BLaER1 treated with 17β-estradiol and CSF1 and Interleukin-3, amounts not matched to agents 10 nM and 100 nM (cell line): ENCODE measurements at regions not wholly inside any gene's neighbourhood (a gene's known extent, or its start where the extent isn't known, plus 50 kb on each side); places are given as distances from the start of the nearest gene placed in this dataset.
"Not testable (repeated sequence)": the region's sequence is repeated elsewhere in the genome, so short reads cannot be mapped to it uniquely, and the experiment has no call there.

ENCODE experiments used
- H3K27ac ChIP-seq, 11 experiments: shearing (Covaris generic); formaldehyde crosslinking; 2 replicates each; pipeline ENCODE4 v1.8.1; 2022
- H3K27me3 ChIP-seq, 11 experiments: shearing (Covaris generic); formaldehyde crosslinking; 2 replicates each; pipeline ENCODE4 v1.8.1; 2022
- H3K36me3 ChIP-seq, 11 experiments: shearing (Covaris generic); formaldehyde crosslinking; 2 replicates each; pipeline ENCODE4 v1.8.1; 2022
- H3K4me1 ChIP-seq, 10 experiments: shearing (Covaris generic); formaldehyde crosslinking; 2 replicates each; pipeline ENCODE4 v1.8.1; 2022
- H3K4me2 ChIP-seq, 11 experiments: shearing (Covaris generic); formaldehyde crosslinking; 2 replicates each; pipeline ENCODE4 v1.8.1; 2022
- H3K4me3 ChIP-seq, 10 experiments: shearing (Covaris generic); formaldehyde crosslinking; 2 replicates each; pipeline ENCODE4 v1.8.1; 2022
- H3K9ac ChIP-seq, 11 experiments: shearing (Covaris generic); formaldehyde crosslinking; 2 replicates each; pipeline ENCODE4 v1.8.1; 2022
- H3K9me3 ChIP-seq, 11 experiments: shearing (Covaris generic); formaldehyde crosslinking; replicated peaks in 1 of 11; 2 replicates each; pipeline ENCODE4 v1.8.1; 2022
- H4K20me1 ChIP-seq, 11 experiments: shearing (Covaris generic); formaldehyde crosslinking; 2 replicates each; pipeline ENCODE4 v1.8.1; 2022
- Cebpa-rat ChIP-seq, 11 experiments: shearing (Covaris generic); IDR thresholded peaks; 2 replicates each; pipeline ENCODE4 v1.8.1; 2022

DNA sequence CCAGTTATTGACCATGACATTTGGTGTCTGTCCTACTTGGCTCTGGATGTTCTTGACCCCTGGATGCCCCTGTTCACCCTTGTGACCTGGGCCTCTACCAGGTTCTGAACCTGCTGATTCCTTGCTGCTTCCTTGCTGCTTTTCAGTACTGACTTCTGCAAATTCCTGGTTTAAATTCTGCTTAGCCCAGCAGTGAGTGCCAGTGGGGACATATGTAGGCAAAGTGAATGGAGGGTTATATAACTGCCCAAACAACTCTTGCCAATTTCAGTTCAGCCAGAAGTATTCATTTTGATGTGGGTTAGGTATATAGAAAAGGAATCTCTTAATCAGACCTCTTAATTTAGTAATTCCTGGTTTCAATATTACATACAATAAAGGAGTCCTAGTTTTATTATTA, 220.6 kb downstream of the TAF11L14 start:
- TF ChIP-seq Cebpa-rat (IDR thresholded peaks at IDR 0.05): no peak
- H3K4me1 ChIP-seq: no peaks in the 10 kb centered on the region

DNA sequence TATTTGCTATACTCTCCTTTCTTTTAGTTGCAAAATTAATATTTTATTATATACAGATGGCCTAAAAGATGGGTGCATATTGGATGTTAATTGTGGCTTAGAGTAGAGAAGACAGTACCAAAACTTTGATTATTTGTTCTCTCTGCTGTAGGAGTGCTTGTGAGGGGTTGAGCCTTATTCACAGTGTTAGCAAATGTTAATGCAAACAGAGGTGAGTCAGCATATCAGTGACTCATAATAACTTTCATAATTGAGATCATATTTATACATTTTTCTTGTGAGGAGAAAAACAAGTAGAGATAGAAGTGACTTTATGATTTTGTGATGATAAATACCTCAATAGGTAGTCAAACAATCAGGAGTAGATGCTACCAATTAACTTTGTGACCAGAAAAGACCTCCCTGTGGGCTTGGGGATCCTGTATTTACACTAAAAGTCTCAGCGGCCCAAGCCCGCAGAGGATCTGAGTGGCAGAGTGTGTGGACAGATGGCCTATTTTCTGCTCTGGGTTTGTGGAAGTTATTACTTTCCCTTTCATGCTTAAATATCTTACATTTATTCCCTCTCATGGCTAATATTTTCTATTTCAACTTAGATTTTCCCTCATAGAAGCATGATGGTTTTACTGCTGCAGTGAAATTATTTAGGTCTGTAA, 226.5 kb downstream of the TAF11L14 start:
- H3K4me3 ChIP-seq: no peak overlapping the region
- H3K4me1 ChIP-seq: no peaks in the 10 kb centered on the region
- H3K27ac ChIP-seq: no peak overlapping the region
- H3K4me2 ChIP-seq: no peak overlapping the region
- no peaks in the 10 kb centered on the region for H4K20me1 ChIP-seq
- H3K9me3 ChIP-seq: peaks cover 5 to 21% (median 11%) of the 10 kb centered on the region in 11 experiments; a peak in 18 of 22 replicates
- TF ChIP-seq Cebpa-rat (IDR thresholded peaks at IDR 0.05): no peak
- H3K36me3 ChIP-seq: no peaks in the 10 kb centered on the region
- H3K27me3 ChIP-seq: no peaks in the 10 kb centered on the region
- H3K9ac ChIP-seq: no peak overlapping the region

More for the DNA sequence above, 220.6 kb downstream of the TAF11L14 start:
- no peak overlapping the region for H3K4me3 ChIP-seq
- no peak overlapping the region for H3K4me2 ChIP-seq
- H3K9me3 ChIP-seq: peaks cover 0 to 4% (median 0%) of the 10 kb centered on the region in 11 experiments; a peak in 1 of 22 replicates
- no peaks in the 10 kb centered on the region for H4K20me1 ChIP-seq
- H3K27me3 ChIP-seq: no peaks in the 10 kb centered on the region
- H3K36me3 ChIP-seq: no peaks in the 10 kb centered on the region
- no peak overlapping the region for H3K9ac ChIP-seq
- H3K27ac ChIP-seq: no peak overlapping the region

DNA sequence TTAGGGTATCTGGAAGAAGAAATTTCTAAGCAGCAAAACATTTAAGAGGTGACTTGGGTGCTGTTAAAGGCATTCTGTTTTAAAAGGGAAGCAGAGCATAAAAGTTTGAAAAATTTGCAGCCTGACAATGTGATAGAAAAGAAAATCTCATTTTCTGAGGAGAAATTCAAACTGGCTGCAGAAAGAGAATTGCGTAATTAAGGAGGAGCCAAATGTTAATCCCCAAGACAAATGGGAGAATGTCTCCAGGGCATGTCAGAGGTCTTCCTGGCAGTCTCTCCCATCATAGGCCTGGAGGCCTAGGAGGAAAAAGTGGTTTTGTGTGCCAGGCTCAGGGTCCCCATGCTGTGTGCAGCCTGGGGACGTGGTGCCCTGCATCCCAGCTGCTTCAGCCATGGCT, 230.6 kb downstream of the TAF11L14 start:
- H3K4me2 ChIP-seq, H4K20me1 ChIP-seq, H3K9ac ChIP-seq, H3K27ac ChIP-seq, H3K27me3 ChIP-seq, H3K4me1 ChIP-seq, H3K36me3 ChIP-seq, H3K4me3 ChIP-seq: not testable (repeated sequence)
- H3K9me3 ChIP-seq: peaks cover 12 to 33% (median 19%) of the 10 kb centered on the region in 11 experiments; a peak in 21 of 22 replicates
- peak in 2 of 11 experiments; percentile 36 to 70; a peak in 1 of 22 replicates for TF ChIP-seq Cebpa-rat (IDR thresholded peaks at IDR 0.05)

DNA sequence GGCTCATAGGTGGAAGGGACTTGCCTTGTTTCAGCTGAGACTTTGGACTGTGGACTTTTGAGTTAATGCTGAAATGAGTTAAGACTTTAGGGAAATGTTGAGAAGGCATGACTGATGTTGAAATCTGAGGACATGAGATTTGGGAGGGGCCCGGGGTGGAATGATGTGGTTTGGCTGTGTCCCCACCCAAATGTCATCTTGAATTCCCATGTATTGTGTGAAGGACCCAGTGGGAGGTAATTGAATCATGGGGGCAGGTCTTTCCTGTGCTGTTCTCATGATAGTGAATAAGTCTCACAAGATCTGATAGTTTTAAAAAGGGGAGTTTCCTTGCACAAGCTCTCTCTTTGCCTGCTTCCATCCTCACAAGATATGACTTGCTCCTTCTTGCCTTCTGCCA, 231.7 kb downstream of the TAF11L14 start:
- H3K27ac ChIP-seq, H3K4me2 ChIP-seq, H3K4me1 ChIP-seq, H4K20me1 ChIP-seq, H3K4me3 ChIP-seq, H3K27me3 ChIP-seq, H3K36me3 ChIP-seq, H3K9ac ChIP-seq: not testable (repeated sequence)
- peaks cover 16 to 42% (median 27%) of the 10 kb centered on the region in 11 experiments; a peak in 21 of 22 replicates for H3K9me3 ChIP-seq

DNA sequence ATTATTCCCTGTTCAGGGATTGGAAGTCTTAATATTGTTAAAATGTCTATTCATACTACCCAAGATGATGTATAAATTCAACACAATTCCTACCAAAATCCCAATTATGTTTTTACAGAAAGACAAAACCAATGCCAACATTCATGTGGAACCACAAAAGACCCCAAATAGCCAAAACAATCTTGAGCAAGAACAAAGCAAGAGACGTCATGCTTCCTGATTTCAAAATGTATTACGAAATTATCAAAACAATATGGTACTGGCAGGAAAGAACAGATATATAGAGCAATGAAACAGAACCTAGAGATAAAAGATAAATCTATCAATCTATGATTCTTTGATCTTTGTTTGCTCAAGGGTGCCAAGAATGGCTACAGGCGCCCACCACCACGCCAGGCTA, 237.9 kb downstream of the TAF11L14 start:
- Histone ChIP-seq H3K4me3 (no peak overlapping the region), H3K27ac (no peak overlapping the region), H3K4me1 (no peaks in the 10 kb centered on the region), H3K36me3 (no peaks in the 10 kb centered on the region), H3K27me3 (no peaks in the 10 kb centered on the region), H4K20me1 (no peaks in the 10 kb centered on the region), H3K4me2 (no peak overlapping the region), H3K9ac (no peak overlapping the region), H3K9me3 (peaks cover 10 to 22% (median 16%) of the 10 kb centered on the region in 11 experiments; a peak in 19 of 22 replicates)
- no peak for TF ChIP-seq Cebpa-rat (IDR thresholded peaks at IDR 0.05)

DNA sequence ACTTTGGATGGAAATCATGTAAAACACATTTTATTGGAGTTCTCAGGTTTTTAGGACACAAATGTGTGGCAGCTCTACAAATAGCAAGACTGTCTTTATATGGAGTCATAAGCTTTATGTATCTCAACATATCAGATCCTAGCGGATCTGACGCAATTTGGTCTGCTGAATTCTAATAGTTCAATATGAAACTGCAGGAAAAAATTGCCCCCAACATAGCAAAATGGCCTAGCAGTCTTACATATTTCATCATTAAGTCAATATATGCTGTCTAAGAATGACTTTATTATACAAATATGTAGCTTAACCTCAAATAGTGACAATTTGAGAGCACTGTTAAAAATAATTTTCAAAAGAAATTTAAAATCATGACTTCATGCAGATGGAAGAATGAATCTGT, 244.3 kb downstream of the TAF11L14 start:
- H4K20me1 ChIP-seq: no peaks in the 10 kb centered on the region
- no peak overlapping the region for H3K4me2 ChIP-seq
- H3K4me1 ChIP-seq: no peaks in the 10 kb centered on the region
- no peak overlapping the region for H3K4me3 ChIP-seq
- no peak overlapping the region for H3K27ac ChIP-seq
- no peaks in the 10 kb centered on the region for H3K9me3 ChIP-seq
- no peak for TF ChIP-seq Cebpa-rat (IDR thresholded peaks at IDR 0.05)
- no peak overlapping the region for H3K9ac ChIP-seq
- no peaks in the 10 kb centered on the region for H3K36me3 ChIP-seq
- no peaks in the 10 kb centered on the region for H3K27me3 ChIP-seq

DNA sequence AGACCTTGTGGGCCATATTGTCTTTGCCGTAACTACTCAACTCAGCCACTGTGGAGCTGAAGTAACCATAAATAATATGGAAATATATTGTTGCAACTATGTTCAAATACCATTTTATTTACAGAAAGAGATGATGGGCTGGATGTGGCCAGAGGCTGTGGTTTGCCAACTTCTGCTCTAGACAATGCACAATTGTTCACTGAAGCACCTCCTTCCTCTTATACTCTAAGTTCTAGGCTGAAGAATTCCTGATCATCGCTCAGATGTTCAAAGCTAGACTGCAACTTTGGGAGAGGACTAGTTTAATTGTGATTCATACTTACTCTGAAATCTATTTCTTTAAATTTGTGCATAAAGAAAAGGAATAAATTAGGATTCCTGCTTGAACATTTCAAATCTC, 245.0 kb downstream of the TAF11L14 start:
- TF ChIP-seq Cebpa-rat (IDR thresholded peaks at IDR 0.05): no peak
- H3K4me3 ChIP-seq: no peak overlapping the region
- no peak overlapping the region for H3K4me2 ChIP-seq
- H4K20me1 ChIP-seq: no peaks in the 10 kb centered on the region
- H3K9ac ChIP-seq: no peak overlapping the region
- H3K27ac ChIP-seq: no peak overlapping the region
- no peaks in the 10 kb centered on the region for H3K27me3 ChIP-seq
- no peaks in the 10 kb centered on the region for H3K36me3 ChIP-seq
- H3K4me1 ChIP-seq: no peaks in the 10 kb centered on the region
- H3K9me3 ChIP-seq: no peaks in the 10 kb centered on the region

DNA sequence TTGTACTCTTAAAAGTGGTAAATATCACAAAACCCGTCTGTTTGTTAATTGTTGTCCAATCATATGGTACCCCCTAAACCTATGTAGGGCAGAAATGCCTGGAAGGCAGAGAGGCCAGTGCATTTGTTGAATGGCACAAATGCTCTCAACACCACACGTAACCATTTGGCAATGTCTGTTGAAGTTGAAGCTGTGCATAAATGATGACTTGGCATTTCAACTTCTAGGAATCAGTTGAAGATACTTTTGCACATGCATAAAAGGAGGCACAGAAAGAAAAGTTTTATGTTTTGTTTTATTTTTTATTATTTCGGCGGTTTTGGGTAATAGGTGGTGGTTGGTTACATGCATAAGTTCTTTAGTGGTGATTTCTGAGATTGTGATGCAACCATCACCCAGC, 246.6 kb downstream of the TAF11L14 start:
- no peak overlapping the region for H3K9ac ChIP-seq
- no peaks in the 10 kb centered on the region for H3K36me3 ChIP-seq
- no peak overlapping the region for H3K4me2 ChIP-seq
- H3K27ac ChIP-seq: no peak overlapping the region
- H4K20me1 ChIP-seq: no peaks in the 10 kb centered on the region
- no peaks in the 10 kb centered on the region for H3K27me3 ChIP-seq
- no peaks in the 10 kb centered on the region for H3K4me1 ChIP-seq
- TF ChIP-seq Cebpa-rat (IDR thresholded peaks at IDR 0.05): no peak
- H3K9me3 ChIP-seq: no peaks in the 10 kb centered on the region
- no peak overlapping the region for H3K4me3 ChIP-seq

DNA sequence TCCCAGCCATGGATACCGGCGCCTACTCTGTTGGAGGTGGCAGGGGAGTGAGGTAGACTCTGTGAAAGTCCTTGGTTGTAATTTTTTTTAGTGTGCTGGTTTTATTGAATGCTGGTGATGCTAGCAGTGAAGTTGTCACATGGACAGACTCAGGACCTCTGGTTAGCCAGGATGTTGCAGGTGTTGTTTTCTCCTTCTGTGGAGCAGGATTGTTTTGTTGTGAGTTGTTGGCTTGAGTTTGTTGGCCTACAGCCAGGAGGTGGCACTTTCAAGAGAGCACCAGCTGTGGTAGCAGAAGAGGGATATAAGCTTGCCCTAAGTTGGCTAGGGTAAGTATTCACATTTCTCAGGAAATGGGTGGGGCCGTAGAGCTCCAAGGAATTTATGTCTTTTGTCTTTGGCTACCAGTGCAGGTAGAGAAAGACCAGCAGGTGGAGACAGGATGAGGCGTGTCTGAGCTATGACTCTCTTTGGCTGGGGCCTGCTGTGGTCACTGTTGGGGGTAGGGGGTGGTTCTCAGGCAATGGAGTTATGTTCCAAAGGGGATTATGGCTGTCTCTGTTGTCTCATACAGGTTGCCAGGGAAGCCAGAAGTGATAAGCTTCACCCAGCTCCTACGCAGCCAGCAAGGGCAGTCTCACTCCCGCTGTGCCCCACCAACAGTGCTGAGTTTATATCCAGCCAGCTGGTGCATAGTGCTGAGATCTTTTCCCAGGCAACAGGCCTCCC, 248.7 kb downstream of the TAF11L14 start:
- no peak overlapping the region for H3K9ac ChIP-seq
- H4K20me1 ChIP-seq: no peaks in the 10 kb centered on the region
- no peak for TF ChIP-seq Cebpa-rat (IDR thresholded peaks at IDR 0.05)
- no peaks in the 10 kb centered on the region for H3K9me3 ChIP-seq
- no peaks in the 10 kb centered on the region for H3K4me1 ChIP-seq
- no peak overlapping the region for H3K4me3 ChIP-seq
- H3K36me3 ChIP-seq: no peaks in the 10 kb centered on the region
- H3K27ac ChIP-seq: no peak overlapping the region
- no peaks in the 10 kb centered on the region for H3K27me3 ChIP-seq
- H3K4me2 ChIP-seq: no peak overlapping the region

DNA sequence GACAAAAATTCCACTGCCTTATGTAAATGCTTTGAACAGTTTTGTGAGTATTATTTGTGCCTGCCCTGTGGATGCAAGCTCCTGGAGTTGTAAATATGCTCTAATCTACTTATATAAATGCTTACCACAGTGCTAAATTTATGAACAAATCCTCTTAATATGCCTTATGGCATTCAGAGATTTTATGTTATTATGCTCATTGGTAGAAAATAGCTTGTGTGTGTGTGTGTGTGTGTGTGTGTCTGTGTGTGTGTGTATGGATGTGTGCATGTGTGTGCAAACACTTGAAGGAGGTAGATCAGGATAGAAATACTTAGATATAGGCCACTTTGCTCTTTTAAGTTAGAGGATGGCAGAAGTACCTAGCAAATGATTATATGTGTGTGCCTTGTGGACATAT, 253.9 kb downstream of the TAF11L14 start:
- no peaks in the 10 kb centered on the region for H3K27me3 ChIP-seq
- no peak overlapping the region for H3K4me2 ChIP-seq
- no peaks in the 10 kb centered on the region for H3K9me3 ChIP-seq

More for the DNA sequence above, 253.9 kb downstream of the TAF11L14 start:
- Histone ChIP-seq H3K4me3 (no peak overlapping the region), H3K27ac (no peak overlapping the region), H3K36me3 (no peaks in the 10 kb centered on the region), H4K20me1 (no peaks in the 10 kb centered on the region), H3K4me1 (no peaks in the 10 kb centered on the region), H3K9ac (no peak overlapping the region)
- no peak for TF ChIP-seq Cebpa-rat (IDR thresholded peaks at IDR 0.05)
